ENCODE measurements at regions not wholly inside any gene's neighbourhood (a gene's known extent, or its start where the extent isn't known, plus 50 kb on each side); places are given as distances from the start of the nearest gene placed in this dataset.

DNA sequence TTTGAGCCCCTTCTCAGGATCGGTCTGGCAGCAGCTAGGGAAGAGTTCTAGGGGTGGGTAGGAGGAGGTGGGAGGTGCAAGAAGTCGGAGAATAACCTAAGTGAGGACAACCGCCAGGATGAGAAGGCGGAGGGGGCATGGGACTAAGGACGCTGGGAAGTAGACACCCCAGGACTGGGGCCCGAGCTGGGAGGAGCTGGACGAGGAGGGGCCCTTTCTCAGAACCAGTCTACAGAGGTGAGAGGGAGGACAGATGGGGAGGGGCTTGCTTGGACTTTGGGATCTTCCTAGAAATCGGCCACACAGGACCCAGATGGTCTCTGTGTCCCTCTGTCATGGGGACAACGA, 90.0 kb upstream of the MYL10 start:
- H3K4me2 ChIP-seq: no peak overlapping the region

DNA sequence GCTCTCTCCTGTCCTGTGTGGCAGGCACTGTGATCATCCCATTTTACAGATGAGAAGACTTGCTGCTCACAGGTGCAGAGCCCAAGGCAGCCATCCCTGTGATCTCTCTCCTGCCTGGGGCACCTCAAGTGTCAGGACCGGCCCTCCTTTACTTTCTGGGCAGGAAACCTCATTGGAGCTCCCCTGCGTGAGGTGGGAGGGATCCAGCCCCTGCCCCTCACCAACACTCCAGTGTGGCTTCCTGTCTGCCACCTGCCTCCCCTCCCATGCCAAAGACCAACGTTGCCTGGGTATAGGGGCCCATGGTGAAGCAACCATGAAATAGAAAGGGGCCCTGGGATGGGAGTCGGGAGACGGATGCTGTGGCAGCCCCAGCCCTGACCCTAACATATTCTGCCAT, 91.2 kb upstream of the MYL10 start:
- H3K79me2 ChIP-seq (ENCODE audit: insufficient read depth, low read depth): no peaks in the 10 kb centered on the region
- H3K4me3 ChIP-seq (IDR thresholded peaks at IDR 0.05; ENCODE audit: insufficient read depth, low read depth, low read length): no peak overlapping the region
- H3K4me2 ChIP-seq: no peak overlapping the region
- H4K20me1 ChIP-seq (ENCODE audit: insufficient read depth): no peaks in the 10 kb centered on the region
- TF ChIP-seq, protein P1, sequence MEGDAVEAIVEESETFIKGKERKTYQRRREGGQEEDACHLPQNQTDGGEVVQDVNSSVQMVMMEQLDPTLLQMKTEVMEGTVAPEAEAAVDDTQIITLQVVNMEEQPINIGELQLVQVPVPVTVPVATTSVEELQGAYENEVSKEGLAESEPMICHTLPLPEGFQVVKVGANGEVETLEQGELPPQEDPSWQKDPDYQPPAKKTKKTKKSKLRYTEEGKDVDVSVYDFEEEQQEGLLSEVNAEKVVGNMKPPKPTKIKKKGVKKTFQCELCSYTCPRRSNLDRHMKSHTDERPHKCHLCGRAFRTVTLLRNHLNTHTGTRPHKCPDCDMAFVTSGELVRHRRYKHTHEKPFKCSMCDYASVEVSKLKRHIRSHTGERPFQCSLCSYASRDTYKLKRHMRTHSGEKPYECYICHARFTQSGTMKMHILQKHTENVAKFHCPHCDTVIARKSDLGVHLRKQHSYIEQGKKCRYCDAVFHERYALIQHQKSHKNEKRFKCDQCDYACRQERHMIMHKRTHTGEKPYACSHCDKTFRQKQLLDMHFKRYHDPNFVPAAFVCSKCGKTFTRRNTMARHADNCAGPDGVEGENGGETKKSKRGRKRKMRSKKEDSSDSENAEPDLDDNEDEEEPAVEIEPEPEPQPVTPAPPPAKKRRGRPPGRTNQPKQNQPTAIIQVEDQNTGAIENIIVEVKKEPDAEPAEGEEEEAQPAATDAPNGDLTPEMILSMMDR (conservative IDR thresholded peaks at IDR 0.05; ENCODE audit: low read depth, low read length): no peak
- H2AFZ ChIP-seq (ENCODE audit: low read depth): no peak overlapping the region
- no peak overlapping the region for H3K9ac ChIP-seq
- no peaks in the 10 kb centered on the region for H3K27me3 ChIP-seq (ENCODE audit: insufficient read depth, low read depth)
- no peaks in the 10 kb centered on the region for H3K36me3 ChIP-seq (ENCODE audit: insufficient read depth)
- H3K4me1 ChIP-seq (ENCODE audit: low read depth, poor library complexity, severe bottlenecking): no peaks in the 10 kb centered on the region
- no peak overlapping the region for H3K27ac ChIP-seq

More for the DNA sequence above, 90.0 kb upstream of the MYL10 start:
- H3K27ac ChIP-seq: no peak overlapping the region
- H3K9ac ChIP-seq: no peak overlapping the region
- H3K4me3 ChIP-seq (IDR thresholded peaks at IDR 0.05; ENCODE audit: insufficient read depth, low read depth, low read length): no peak overlapping the region
- H4K20me1 ChIP-seq (ENCODE audit: insufficient read depth): no peaks in the 10 kb centered on the region
- H2AFZ ChIP-seq (ENCODE audit: low read depth): no peak overlapping the region
- H3K36me3 ChIP-seq (ENCODE audit: insufficient read depth): no peaks in the 10 kb centered on the region
- TF ChIP-seq, protein P1 (conservative IDR thresholded peaks at IDR 0.05; ENCODE audit: low read depth, low read length): no peak
- H3K27me3 ChIP-seq (ENCODE audit: insufficient read depth, low read depth): no peaks in the 10 kb centered on the region
- H3K4me1 ChIP-seq (ENCODE audit: low read depth, poor library complexity, severe bottlenecking): no peaks in the 10 kb centered on the region
- H3K79me2 ChIP-seq (ENCODE audit: insufficient read depth, low read depth): no peaks in the 10 kb centered on the region

DNA sequence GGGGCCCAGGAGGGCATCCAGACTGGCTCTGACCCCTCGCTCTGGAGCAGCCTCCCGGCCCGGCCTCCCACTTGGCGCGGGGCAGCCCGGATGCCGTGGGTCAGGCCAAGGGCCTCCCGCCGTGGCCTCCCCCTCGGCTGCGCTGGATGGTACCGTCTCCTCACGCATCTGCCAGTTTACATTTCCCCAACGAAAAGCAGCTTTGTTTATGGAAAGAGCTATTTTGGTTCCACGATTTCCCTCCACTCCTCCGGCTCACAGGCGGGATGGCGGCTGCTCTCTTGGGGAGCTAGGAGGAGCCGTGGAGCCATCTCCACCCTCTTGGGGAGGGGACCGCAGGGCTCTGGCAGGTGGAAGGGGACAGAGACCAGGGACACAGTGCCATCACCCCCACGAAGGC, 93.2 kb upstream of the MYL10 start:
- Histone ChIP-seq H3K79me2 (ENCODE audit: insufficient read depth, low read depth) (no peaks in the 10 kb centered on the region), H2AFZ (ENCODE audit: low read depth) (no peak overlapping the region), H3K27ac (no peak overlapping the region), H3K9ac (no peak overlapping the region), H3K36me3 (ENCODE audit: insufficient read depth) (no peaks in the 10 kb centered on the region), H3K4me1 (ENCODE audit: low read depth, poor library complexity, severe bottlenecking) (no peaks in the 10 kb centered on the region), H4K20me1 (ENCODE audit: insufficient read depth) (no peaks in the 10 kb centered on the region), H3K4me3 (IDR thresholded peaks at IDR 0.05; ENCODE audit: insufficient read depth, low read depth, low read length) (no peak overlapping the region), H3K4me2 (no peak overlapping the region), H3K27me3 (ENCODE audit: insufficient read depth, low read depth) (no peaks in the 10 kb centered on the region; the same call in 1 of the 2 replicates)
- TF ChIP-seq, protein P1 (conservative IDR thresholded peaks at IDR 0.05; ENCODE audit: low read depth, low read length): no peak

DNA sequence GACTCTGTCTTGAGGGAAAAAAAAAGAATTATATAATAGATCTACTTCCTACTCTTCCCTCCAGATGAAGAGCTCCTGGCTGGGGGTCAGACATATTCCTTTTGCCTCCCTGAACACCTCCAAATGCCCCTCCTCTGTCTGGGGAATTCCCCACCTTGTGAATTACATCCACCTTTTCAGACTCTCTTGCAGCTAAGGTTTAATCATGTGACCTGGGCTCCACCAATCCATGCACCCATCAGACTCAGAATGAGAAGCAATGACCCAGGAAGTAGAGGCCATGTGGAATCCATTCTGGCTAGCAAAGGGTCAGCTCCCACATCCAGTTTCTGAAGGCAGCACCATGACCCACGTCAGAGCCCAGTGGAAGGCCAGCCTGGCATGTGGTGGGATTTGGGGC, 93.6 kb upstream of the CUX1 start:
- Histone ChIP-seq H3K27me3 (ENCODE audit: insufficient read depth, low read depth) (no peaks in the 10 kb centered on the region; the same call in 1 of the 2 replicates), H3K27ac (no peak overlapping the region), H3K4me3 (IDR thresholded peaks at IDR 0.05; ENCODE audit: insufficient read depth, low read depth, low read length) (no peak overlapping the region), H3K36me3 (ENCODE audit: insufficient read depth) (no peaks in the 10 kb centered on the region), H3K4me1 (ENCODE audit: low read depth, poor library complexity, severe bottlenecking) (no peaks in the 10 kb centered on the region), H2AFZ (ENCODE audit: low read depth) (no peak overlapping the region), H3K4me2 (no peak overlapping the region), H4K20me1 (ENCODE audit: insufficient read depth) (no peaks in the 10 kb centered on the region), H3K79me2 (ENCODE audit: insufficient read depth, low read depth) (no peaks in the 10 kb centered on the region), H3K9ac (no peak overlapping the region)
- TF ChIP-seq, protein P1 (conservative IDR thresholded peaks at IDR 0.05; ENCODE audit: low read depth, low read length): no peak

All from KMS-11 (cell line).